Body of pancreas (tissue), 4 donors: ENCODE measurements at regions not wholly inside any gene's neighbourhood (a gene's known extent, or its start where the extent isn't known, plus 50 kb on each side); places are given as distances from the start of the nearest gene placed in this dataset.

ENCODE experiments used
- ATAC-seq: fragments of 150-250 bp; one replicate; pipeline ENCODE4 v1.9.1; 2016
- DNase-seq, 4 donors: peaks; one replicate each; pipeline ENCODE4 v3.0.0-alpha.2; 2019
- H3K27ac ChIP-seq, 4 donors: fragments of 200-600 bp; sonication (generic); 1 replicate in 3 of 4; 2 replicates in 1 of 4; pipeline versions ENCODE4 v1.5.1 to v1.6.1; 2016 to 2019; ENCODE audit warnings: mild to moderate bottlenecking in 1 of 4, mixed read lengths in 1 of 4, moderate library complexity in 1 of 4
- H3K27me3 ChIP-seq, 2 donors: fragments of 200-600 bp; sonication (generic); one replicate each; pipeline ENCODE4 v1.6.0; 2016; ENCODE audit warnings: mild to moderate bottlenecking in 1 of 2
- H3K36me3 ChIP-seq, 2 donors: fragments of 200-600 bp; sonication (generic); replicated peaks in 1 of 2; 2 replicates each; pipeline ENCODE4 v1.5.1; 2016; ENCODE audit warnings: low read depth in 2 of 2; ENCODE audit not compliant: insufficient read depth in 1 of 2
- H3K4me1 ChIP-seq: fragments of 200-600 bp; sonication (generic); one replicate; pipeline ENCODE4 v1.6.0; 2016
- H3K4me3 ChIP-seq, 2 donors: fragments of 200-600 bp; sonication (generic); 1 replicate in 1 of 2; 2 replicates in 1 of 2; pipeline ENCODE4 v1.5.1; 2016 to 2019
- H3K9me3 ChIP-seq, 3 donors: fragments of 200-600 bp; sonication (generic); 1 replicate in 2 of 3; 2 replicates in 1 of 3; pipeline ENCODE4 v1.5.1; 2016
- CTCF ChIP-seq, 7 experiments: fragments of 450-650 bp in 4 of 7; fragments of 200-600 bp in 3 of 7; sonication (generic) in 3 of 7; IDR thresholded peaks; one replicate each; pipeline ENCODE4 v1.5.1; 2016 to 2019; ENCODE audit warnings: antibody characterized with exemption in 7 of 7
- POLR2A ChIP-seq, 3 donors: fragments of 450-650 bp; IDR thresholded peaks; one replicate each; pipeline ENCODE4 v1.6.1; 2016; ENCODE audit warnings: antibody characterized with exemption in 3 of 3, mild to moderate bottlenecking in 2 of 3
- WGBS, 2 donors: methylation state at CpG; one replicate each; pipeline ENCODE4 v1.1.5; 2017; 5-methylcytosine and 5-hydroxymethylcytosine counted together
- intact Hi-C: fragments of 100-400 bp; cut with DNase I; formaldehyde crosslinking; loops from one replicate; pipeline ENCODE4 v1.15.1; 2023

- no peak for TF ChIP-seq POLR2A (IDR thresholded peaks at IDR 0.05)
- no peak for TF ChIP-seq CTCF (IDR thresholded peaks at IDR 0.05)
- Histone ChIP-seq H3K4me1 (no peaks in the 10 kb centered on the region), H3K36me3 (no peaks in the 10 kb centered on the region), H3K27ac (no peak overlapping the region), H3K4me3 (no peak overlapping the region), H3K27me3 (no peaks in the 10 kb centered on the region), H3K9me3 (no peaks in the 10 kb centered on the region)
- intact Hi-C loops = no loop called here
- ATAC-seq (no peak), DNase-seq (no peak)
Observed at GRCh38 chr2:176504440-176504839, 235.2 kb downstream of the MTX2 start.

- Histone ChIP-seq H3K4me1 (no peaks in the 10 kb centered on the region), H3K36me3 (no peaks in the 10 kb centered on the region), H3K27ac (no peak overlapping the region), H3K27me3 (no peaks in the 10 kb centered on the region), H3K4me3 (no peak overlapping the region), H3K9me3 (no peaks in the 10 kb centered on the region)
- intact Hi-C loops = no loop called here
- DNase-seq (no peak), ATAC-seq (no peak)
- TF ChIP-seq CTCF (IDR thresholded peaks at IDR 0.05) (no peak), POLR2A (IDR thresholded peaks at IDR 0.05) (no peak)
- 58 to 61% methylated on average over 3 of the region's 3 CpGs for WGBS, 2 donors
Observed at GRCh38 chr2:176507786-176508185, 238.5 kb downstream of the MTX2 start.

- 81% methylated on average over 1 of the region's 1 CpG for whole genome bisulfite sequencing, 2 donors
- ATAC-seq (no peak), DNase-seq (no peak)
- no peak for TF ChIP-seq CTCF (IDR thresholded peaks at IDR 0.05)
- TF ChIP-seq POLR2A (IDR thresholded peaks at IDR 0.05) = no peak
- Histone ChIP-seq H3K4me1 (no peaks in the 10 kb centered on the region), H3K36me3 (no peaks in the 10 kb centered on the region), H3K4me3 (no peak overlapping the region), H3K27ac (no peak overlapping the region), H3K9me3 (no peaks in the 10 kb centered on the region), H3K27me3 (no peaks in the 10 kb centered on the region)
- intact Hi-C loops = no loop called here
Observed at GRCh38 chr2:176508374-176508773, 239.1 kb downstream of the MTX2 start.

GRCh38 chr2:176508984-176509740 lies 239.9 kb downstream of the MTX2 start:
- WGBS, 2 donors = 52 to 62% methylated on average over 5 of the region's 5 CpGs
- intact Hi-C loops = no loop called here
- Histone ChIP-seq H3K27ac (no peak overlapping the region), H3K4me3 (no peak overlapping the region), H3K4me1 (no peaks in the 10 kb centered on the region), H3K9me3 (no peaks in the 10 kb centered on the region), H3K36me3 (no peaks in the 10 kb centered on the region), H3K27me3 (no peaks in the 10 kb centered on the region)
- DNase-seq (no peak), ATAC-seq (no peak)
- TF ChIP-seq CTCF (IDR thresholded peaks at IDR 0.05) (no peak), POLR2A (IDR thresholded peaks at IDR 0.05) (no peak)

GRCh38 chr2:176514276-176514675 lies 245.0 kb downstream of the MTX2 start:
- intact Hi-C loops = no loop called here
- DNase-seq (no peak), ATAC-seq (no peak)
- WGBS, 2 donors = 60 to 64% methylated on average over 5 of the region's 5 CpGs
- Histone ChIP-seq H3K4me3 (no peak overlapping the region), H3K36me3 (no peaks in the 10 kb centered on the region), H3K27ac (no peak overlapping the region), H3K4me1 (no peaks in the 10 kb centered on the region), H3K27me3 (peaks cover 0 to 6% of the 10 kb centered on the region in 2 donors), H3K9me3 (no peaks in the 10 kb centered on the region)
- TF ChIP-seq POLR2A (IDR thresholded peaks at IDR 0.05) (no peak), CTCF (IDR thresholded peaks at IDR 0.05) (no peak)
